Activated CD4-positive, CD25-positive, alpha-beta regulatory T cell (primary cell): ENCODE measurements at regions not wholly inside any gene's neighbourhood (a gene's known extent, or its start where the extent isn't known, plus 50 kb on each side); places are given as distances from the start of the nearest gene placed in this dataset.
"Not testable (repeated sequence)": the region's sequence is repeated elsewhere in the genome, so short reads cannot be mapped to it uniquely, and the experiment has no call there.

Source experiments
- DNase-seq, 4 experiments: peaks; one replicate each; lab custom pipeline; 2025; lab: John Stamatoyannopoulos, UW

DNA sequence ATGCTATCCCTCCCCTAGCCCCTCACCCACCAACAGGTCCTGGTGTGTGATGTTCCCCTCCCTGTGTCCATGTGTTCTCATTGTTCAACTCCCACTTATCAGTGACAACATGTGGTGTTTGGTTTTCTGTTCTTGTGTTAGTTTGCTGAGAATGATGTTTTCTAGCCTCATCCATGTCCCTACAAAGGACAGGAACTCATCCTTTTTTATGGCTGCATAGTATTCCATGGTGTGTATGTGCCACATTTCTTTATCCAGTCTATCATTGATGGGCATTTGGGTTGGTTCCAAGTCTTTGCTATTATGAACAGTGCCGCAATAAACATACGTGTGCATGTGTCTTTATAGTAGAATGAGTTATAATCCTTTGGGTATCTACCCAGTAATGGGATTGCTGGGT lies 120.4 kb upstream of the PODXL start:
- DNase-seq: not testable (repeated sequence)

DNA sequence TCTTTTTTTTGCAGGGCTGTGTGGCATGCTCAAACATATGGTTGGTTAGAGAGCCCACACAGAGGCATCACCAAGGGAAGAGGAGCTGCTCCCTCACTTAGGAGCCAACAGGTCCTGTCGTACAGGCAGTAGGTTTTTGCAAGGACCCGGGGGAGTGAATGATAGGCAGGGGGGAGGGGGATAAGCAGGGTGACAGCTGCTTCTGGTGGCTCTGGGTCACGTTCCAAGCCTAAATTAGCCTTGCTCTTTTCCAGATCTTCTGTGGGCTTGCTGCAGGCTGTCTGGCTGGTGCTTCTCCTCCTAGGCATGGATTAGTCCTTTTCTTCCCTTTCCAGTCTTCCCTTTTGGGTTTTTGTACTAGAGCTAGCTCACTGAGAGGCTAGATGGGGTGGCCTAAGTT lies 117.7 kb upstream of the PODXL start:
- DNase-seq: no peak

DNA sequence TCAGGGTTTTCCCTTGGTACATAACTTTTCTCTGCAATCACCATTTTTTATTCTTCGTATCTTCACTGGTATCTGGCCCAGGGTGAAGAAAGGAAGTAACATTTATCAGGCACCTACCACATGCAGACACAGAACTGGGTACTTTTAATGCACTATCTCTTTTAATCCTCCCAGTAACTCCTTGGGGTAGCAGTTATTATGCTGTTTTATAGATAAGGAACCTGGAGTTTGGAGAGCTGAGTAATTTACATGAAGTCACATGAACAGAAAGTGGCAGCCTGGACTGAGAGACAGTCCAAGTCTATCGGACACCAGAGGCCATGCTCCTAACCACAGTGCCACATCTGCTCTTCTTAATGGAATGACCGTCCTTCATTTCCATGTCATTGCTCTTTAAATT lies 117.1 kb upstream of the PODXL start:
- no peak for DNase-seq

DNA sequence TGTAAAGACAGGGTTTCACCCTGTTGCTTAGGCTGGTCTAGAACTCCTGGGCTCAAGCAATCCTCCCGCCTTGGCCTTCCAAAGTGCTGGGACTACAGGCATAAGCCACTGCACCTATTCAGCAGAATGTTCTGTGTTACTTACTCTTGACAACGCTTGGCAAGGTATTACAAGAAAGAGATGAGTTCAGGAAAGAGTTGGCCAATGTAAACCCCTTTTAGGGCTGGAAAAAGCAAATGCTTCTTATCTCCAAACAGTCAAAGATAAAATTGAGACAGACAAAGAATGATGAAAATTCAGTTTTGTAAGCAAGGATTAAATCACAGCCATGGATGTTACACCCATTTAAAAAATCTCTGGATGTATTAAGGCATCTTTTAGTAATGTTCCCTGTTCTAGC lies 114.0 kb upstream of the PODXL start:
- no peak for DNase-seq

DNA sequence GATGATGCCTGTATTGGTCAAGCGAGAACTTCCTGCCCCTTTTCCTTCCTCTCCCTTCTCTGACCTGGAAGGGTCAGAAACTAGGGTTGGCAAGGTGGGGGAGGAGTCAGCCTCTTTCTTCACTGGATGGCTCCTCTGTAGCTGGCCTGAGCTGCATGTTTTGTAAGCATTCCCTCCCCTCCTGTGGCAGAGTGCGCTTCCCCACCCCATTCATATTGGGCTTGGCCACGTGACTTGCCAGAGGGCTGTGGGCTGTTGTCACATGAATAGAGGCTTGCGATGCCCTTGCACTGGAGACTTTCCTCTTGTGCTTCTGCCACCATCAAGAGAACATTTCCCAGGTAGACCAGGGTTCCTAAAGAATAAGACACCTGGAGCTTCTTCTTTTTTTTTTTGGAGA lies 111.3 kb upstream of the PODXL start:
- no peak for DNase-seq

DNA sequence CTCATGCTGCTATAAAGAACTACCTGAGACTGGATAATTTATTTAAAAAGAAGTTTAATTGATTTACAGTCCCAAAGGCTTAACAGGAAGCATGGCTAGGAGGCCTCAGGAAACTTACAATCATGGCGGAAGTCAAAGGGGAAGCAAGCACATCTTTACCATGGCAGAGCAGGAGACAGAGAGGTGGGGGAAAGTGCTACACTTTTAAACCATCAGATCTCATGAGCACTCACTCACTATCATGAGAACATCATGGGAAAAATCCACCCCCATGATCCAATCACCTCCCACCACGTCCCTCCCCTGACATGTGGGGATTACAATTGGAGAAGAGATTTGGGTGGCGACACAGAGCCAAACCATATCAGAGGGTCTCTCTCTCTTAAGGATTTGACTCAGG lies 108.6 kb upstream of the PODXL start:
- no peak for DNase-seq

DNA sequence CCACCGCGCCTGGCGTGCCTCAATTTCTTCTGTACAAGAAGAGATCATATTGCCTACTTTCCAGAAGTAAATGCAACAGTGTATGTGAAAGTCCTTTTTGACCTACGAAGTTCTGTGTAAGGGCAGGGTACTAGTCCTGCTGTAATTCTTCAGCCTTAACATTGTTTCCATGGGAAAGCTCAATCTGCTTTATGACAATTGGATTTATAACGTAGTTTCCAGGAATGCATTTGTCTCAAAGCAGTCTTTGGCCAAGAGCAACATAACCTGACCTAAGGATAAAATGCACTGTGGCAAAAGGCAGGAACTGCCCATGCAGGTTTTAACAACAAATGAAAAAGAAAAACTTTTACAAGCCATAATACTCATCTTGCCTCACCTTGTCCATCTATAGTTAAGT lies 108.1 kb upstream of the PODXL start:
- no peak for DNase-seq

DNA sequence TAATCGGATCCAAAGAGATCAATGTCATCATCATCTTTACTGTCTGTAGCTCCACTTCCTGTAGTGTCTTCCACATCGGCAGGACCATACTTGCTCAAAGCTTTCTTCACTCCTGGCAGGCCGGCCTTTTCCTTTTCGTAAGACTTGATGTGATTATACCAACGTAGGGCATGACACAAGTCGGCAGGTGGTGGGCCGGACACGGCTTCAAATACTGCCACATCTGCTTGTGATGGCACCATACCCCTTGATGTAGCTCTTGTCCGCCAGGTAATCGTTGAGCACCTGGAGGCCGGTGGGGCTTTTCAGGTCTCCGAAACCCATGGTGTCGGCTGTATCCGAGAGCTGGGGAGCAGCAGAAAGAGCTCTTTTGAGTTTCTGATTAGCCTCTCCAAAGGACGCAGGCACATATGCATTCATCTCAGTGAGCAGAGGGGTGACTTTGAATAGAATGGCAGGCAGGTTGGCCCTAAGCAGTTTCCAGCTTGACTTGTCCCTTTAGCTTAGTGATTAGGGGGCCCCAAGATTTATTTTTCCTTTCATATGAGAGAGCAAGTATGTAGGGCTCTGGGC lies 106.0 kb upstream of the PODXL start:
- DNase-seq: not testable (repeated sequence)

DNA sequence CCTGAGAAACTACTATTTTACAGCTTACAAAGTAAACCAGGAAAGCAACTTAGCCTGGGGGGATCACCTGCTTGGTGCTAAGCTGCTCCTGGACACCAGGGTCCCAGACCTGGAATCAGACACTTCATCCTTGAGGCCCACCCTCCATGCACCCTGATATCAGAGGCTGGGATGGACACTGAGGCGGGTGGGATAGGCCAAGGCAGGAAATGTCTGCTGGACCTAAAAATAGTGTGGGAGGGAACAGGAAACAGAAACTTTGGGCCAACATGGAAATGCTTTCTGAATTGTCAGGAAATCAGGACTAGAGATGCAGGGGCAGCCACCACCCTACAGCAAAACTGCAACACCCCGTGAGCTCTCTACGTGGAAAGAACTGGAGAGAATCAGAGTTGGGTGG lies 101.5 kb upstream of the PODXL start:
- DNase-seq: no peak

DNA sequence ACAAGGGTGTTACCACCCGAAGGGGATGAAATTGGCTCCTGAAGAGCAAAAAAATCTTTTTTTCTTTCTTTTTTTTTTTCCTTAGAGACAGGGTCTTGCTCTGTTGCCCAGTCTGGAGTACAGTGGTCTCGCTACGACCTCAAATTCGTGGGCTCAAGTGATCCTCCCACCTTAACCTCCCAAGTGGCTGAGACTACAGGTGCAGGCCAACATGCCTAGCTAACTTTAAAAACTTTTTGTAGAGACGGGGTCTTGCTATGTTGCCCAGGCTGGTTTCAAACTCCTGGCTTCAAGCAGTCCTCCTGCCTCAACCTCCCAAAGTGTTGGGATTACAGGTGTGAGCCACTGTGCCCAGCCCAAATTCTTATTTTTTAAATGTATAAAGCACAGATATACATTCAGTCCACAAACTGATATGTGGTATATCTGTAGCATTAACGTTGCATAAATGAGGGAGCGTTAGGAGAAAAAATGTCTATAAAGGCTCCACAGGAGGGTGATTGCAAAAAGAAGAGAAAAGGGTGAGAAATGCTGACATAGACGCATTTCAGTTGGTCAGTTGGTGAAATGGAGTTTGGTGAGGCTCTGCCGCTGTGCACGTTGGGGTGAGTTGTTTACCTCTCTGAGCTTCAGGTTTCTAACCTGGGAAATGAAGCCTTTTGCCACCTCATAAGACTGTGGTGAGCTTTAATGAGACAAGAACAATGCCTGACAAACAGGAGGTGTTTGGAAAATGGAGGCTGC lies 100.7 kb upstream of the PODXL start:
- no peak for DNase-seq

DNA sequence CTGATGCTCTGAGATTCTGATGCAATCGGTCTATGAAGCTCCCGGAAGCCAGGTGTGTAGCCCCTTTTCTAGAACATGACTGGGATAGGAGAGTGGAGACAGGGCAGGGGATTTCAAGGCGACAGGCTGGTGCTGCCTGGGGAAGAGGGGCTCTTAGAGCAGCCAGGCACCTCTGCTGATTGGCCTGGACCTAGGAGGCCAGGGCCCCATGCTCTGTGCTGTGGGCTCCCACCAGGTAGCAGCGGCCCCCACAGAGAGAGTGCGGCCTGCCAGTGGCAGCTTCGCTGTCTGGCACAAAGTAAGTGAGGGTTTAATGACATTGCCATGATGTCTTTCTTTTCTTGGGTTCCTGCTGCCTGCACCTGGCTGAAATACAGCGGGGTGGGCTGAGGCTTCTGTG lies 99.4 kb upstream of the PODXL start:
- DNase-seq: no peak

DNA sequence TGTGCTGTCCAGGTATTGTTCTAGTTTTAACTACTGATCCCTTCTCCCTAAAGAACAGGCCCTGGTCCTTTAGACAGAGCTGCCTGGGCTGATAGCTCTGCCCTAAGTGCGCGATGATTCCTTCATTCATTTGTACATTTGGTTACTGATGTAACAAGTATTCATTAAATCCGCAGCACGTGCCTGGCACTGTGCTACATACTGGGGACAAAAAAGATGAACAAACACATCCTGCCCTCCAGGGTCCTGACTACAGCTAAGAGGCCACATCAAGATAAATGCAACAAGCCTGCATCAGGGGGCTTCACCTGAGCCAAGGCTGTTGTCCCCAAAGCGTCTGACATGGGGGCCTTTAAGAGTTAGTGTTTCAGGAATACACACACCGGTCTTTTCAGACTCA lies 99.0 kb upstream of the PODXL start:
- no peak for DNase-seq

DNA sequence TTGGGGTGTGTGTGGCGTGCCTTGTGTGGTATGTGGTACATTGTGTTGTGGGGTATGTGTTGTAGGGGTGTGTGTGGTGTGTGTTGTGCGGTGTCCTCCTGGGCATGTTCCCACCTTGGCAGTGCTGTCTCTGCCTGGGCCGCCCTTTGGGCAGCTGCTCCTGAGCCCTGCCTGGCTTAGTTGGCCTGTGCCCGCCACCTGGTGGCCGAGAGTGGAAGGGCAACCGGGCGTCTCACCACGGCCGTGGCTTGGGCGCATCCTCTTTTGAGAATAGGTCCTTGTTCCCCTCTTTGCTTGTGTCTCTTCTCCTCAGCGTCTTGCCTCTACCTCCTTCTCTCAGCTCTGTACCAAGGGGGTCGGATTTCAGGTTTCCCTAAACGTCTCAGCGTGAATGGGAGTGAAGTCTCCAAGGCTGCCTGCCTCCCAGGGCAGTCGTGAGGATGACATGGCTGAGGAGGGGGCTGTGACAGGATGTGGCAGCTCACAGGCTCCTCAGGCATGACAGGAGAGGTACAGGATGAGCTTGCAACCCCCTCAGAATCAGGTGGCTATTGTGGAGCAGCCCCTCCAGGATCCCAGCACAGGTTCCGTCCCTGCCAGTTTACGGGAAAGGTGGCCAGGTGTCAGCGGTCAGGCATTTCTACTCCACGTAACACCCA lies 98.4 kb upstream of the PODXL start:
- peak; percentile 65 to 80 (median 73) for DNase-seq

DNA sequence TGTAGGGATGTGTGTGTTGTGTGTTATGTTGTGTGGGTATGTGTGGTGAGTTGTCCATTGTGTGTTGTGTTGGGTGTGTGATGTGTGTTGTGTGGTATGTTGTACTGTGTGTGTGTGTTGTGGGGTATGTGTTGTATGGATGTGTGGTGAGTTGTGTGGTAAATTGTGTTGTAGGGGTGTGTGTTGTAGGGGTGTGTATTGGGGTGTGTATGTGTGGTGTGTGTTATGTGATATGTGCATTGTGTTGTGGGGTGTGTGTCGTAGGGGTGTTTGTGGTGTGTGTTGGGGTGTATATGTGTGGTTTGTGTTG lies 97.8 kb upstream of the PODXL start:
- no peak for DNase-seq

DNA sequence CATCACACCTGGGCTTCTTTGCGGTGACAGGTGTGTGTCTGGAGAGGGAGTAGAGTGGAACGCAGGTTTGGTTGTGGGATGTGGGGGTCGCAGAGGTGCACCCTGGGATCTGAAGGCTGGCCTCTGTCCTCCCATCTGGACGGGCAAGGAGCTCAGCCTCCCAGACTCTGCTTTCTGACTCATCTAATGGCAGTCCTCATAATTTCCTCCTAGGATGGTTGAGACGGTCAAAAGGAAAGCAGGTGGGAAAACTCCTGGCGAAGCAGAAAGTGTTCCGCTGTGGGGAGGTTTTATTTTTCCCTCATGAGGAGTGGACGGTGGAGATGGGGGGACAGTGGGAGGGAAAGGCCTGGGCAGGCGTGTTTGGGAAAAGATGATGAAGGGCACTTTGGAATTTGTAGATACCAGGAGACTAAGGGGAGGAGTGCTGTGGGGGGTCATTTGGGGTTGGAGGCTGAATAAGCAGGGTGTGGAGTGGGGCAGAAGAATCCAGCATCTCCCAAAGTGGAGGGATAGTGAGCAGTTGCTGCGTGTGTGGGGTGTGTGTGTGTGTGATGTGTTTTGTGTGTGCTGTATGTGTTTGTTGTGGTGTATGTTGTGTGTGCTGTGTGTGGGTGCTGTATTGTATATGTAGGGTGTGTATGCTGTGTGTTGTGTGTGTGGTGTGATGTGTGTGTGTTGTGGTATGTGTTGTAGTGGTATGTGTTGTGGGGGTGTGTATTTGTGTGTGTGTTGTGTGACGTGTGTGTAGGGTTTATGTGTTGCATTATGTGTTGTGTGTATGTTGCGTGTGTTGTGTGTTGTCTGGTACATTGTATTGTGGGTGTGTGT lies 97.2 kb upstream of the PODXL start:
- no peak for DNase-seq

DNA sequence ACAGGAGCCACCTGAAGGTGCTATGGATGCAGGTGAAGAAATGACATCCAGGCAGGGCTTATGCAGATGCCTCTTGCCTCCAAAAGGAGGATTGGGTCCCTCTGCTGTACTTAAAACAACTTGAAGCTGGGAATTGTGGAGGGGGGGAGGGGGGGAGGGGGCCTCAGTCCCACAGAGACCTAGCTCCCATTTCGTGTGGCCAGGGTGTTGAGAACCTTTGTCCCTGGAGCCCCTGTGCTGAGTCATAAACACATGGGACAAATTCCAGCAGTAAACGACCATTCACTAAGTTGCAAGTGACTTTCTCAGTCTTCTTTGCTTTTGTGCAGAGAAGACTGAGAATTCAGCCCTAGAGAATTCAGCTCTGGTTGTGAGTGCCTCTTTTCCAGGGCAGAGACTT lies 96.5 kb upstream of the PODXL start:
- no peak for DNase-seq

DNA sequence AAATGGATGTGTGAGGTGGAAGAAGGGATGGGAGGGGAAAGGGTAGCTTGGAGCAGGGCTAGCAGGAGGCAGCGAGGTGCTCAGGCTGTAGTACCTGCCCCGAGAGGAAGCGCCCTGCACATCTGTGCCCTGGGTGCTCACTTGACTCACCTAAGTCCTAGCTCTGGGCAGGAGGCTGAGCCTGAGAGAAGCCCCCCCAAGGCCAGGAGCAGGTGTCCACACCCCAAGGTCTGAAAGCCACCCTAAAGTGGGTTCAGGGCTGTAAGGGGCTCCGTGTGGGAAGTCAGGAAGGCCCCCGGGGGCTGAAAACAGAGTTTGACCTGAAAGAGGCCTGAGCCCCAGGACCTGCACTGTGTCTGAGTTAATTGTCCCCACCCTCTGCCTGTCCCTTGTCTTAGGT lies 95.8 kb upstream of the PODXL start:
- DNase-seq: no peak

DNA sequence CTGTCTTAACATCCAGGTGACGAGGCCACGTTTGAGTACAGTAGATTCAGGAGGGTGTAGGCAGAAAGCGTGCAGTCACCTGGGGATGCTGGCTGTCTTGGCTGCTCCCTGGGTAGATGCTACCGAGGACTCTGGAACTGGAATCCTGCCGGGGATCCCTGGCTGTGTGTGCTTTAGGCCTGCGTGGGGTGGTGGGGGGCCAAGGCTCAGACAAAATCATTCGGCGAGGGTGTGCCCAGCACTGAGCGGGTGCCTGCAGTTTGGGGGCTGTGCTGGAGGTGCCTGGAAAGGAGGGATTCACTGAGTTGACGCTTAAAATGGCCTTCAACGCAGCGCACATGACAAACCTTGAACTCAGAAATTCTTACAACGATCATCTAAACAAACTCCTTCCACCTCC lies 93.5 kb upstream of the PODXL start:
- no peak for DNase-seq

DNA sequence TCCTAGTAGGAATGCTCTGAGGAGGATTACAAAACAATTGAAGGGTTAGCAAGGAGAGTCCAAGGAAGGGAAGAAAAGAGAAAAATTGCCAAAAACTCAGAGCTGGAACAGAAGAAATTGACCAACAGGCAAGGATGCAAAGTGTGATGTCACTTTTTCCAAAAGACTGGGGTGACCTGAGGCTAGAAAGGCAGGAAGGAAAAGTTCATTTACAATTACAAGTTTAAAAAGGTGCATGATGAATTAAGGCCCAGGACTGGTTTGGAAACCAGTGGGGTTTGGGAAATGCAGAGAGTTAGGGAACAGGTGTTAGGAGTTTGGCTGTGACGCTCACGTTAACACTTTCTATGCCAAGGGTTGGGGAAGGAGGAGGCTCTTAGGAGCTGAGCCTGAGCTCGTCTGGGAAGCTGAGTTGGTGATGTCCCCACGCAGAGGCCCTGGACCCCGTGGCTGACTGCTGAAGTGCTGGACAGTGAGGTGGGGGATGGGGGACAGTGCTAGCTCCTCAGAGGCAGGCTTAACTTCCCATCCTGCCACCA lies 92.6 kb upstream of the PODXL start:
- no peak for DNase-seq

DNA sequence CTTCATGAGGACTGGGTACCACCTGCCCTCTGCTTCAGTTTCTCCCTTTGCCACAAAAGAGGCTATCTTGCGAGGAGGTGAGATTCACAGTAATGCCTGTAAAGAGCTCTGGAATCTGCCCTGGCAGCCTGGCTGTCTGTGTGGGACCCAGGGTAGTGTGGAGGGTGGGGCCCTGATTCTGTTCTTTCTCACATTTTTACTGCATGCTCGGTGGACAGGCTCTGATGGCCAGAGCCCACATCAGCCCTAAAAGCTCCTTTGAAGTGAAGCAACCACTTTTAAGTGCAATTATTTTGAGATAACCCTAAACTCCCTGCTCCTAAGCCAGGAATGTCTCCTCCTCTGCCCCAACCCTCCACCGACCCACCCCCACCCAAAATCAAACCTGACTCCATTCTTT lies 92.1 kb upstream of the PODXL start:
- DNase-seq: no peak

DNA sequence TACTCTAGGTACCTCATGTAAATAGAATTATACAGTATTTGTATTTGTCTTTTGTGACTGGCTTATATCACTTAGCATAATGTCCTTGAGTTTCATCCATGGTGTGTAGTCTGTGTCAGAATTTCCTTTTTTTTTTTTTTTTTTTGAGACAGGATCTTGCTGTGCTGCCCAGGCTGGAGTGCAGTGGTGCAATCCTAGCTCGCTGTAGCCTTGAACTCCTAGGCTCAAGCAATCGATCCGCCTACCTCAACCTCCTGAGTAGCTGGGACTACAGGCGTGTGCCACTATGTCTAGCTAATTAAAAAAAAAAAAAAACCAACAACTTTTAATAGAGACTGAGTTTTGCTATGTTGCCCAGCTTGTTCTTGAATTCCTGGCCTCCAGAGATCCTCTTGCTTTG lies 89.8 kb upstream of the PODXL start:
- no peak for DNase-seq

DNA sequence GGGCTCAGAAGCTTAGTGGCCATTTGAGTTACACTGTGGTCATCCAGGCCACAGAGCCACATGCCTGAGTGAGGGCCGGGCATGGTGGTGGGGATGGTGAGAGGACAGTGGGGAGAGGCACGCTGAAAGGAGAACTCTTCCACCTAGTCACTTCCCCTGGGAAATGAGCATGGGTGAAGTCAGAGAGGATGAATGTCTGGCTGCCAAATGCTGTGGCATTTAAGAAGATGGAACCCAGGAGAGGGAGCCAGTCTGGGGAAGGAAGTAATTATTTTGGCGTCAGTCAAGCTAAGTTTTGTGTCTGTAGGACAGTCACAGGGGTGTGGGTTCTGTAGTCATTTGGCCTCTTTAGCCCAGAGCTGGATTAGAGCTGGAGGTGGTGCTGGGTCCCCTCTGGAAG lies 86.0 kb upstream of the PODXL start:
- no peak for DNase-seq

DNA sequence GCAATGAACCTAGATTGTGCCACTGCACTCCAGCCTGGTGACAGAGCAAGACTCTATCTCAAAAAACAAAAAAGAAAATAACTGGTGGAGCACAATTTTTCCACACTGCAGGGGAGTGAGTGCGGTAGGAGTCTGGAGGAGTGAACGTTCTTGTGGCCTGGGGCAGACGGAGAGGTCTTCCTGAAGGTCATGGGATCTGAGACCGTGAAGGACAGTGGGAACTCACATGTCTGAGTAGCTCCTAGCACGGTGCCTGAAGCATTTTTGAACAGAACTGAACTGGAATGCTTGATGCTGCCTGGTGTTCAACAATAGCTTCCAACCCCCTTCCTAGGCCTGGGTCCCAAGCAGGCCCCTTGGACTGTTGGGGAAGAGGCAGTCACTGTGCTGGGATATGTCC lies 84.3 kb upstream of the PODXL start:
- no peak for DNase-seq
